Nephron (organoid): ENCODE measurements at regions not wholly inside any gene's neighbourhood (a gene's known extent, or its start where the extent isn't known, plus 50 kb on each side); places are given as distances from the start of the nearest gene placed in this dataset.

Experiments used
- H3K27ac Mint-ChIP-seq, 3 experiments: 2 replicates each; pipeline ENCODE4 v1.8.0; 2020; ENCODE audit warnings: mixed read lengths in 3 of 3, mild to moderate bottlenecking in 2 of 3, moderate library complexity in 1 of 3
- H3K27me3 Mint-ChIP-seq: 2 replicates; pipeline ENCODE4 v1.8.0; 2021; ENCODE audit warnings: low read depth, mild to moderate bottlenecking, moderate library complexity, mixed read lengths
- H3K36me3 Mint-ChIP-seq: 2 replicates; pipeline ENCODE4 v1.8.0; 2020; ENCODE audit warnings: low read depth, mixed read lengths
- H3K4me1 Mint-ChIP-seq: 2 replicates; pipeline ENCODE4 v1.8.0; 2020; ENCODE audit warnings: mixed read lengths
- H3K4me3 Mint-ChIP-seq, 3 experiments: 2 replicates each; pipeline ENCODE4 v1.8.0; 2020; ENCODE audit warnings: mild to moderate bottlenecking in 3 of 3, mixed read lengths in 3 of 3, moderate library complexity in 2 of 3
- H3K9me3 Mint-ChIP-seq: 2 replicates; pipeline ENCODE4 v1.8.0; 2020; ENCODE audit warnings: mixed read lengths
- TF ChIP-seq, protein P1 (sequence below), 3 experiments: fragments of 200-600 bp; sonication (generic); IDR thresholded peaks; one replicate each; pipeline ENCODE4 v1.5.0; 2021; ENCODE audit warnings: antibody characterized with exemption in 3 of 3; ENCODE audit not compliant: unreplicated experiment in 3 of 3

DNA sequence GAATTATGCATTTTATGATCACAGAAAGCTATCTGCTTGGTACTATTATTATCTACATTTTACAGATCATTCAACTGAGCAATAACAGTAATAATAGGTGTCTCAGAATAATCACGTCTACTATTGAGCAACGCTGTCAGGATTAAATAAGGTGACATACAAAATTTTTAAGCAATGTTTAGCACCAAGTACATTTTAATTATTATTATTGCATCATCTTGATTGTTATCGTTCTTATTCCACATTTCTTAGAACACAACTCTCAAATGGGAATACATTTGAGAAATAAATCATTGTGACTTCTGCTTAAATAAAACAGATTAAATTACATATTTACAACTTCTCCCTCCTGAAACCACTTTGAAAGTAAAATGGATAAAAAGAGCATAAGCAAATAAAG lies 1083.5 kb upstream of the ADGRL3 start:
- Mint-ChIP-seq H3K27me3 (no peaks in the 10 kb centered on the region), H3K4me1 (peaks cover 6% of the 10 kb centered on the region), H3K27ac (no peak overlapping the region), H3K4me3 (no peak overlapping the region), H3K36me3 (no peaks in the 10 kb centered on the region), H3K9me3 (no peaks in the 10 kb centered on the region)
- TF ChIP-seq, protein P1, sequence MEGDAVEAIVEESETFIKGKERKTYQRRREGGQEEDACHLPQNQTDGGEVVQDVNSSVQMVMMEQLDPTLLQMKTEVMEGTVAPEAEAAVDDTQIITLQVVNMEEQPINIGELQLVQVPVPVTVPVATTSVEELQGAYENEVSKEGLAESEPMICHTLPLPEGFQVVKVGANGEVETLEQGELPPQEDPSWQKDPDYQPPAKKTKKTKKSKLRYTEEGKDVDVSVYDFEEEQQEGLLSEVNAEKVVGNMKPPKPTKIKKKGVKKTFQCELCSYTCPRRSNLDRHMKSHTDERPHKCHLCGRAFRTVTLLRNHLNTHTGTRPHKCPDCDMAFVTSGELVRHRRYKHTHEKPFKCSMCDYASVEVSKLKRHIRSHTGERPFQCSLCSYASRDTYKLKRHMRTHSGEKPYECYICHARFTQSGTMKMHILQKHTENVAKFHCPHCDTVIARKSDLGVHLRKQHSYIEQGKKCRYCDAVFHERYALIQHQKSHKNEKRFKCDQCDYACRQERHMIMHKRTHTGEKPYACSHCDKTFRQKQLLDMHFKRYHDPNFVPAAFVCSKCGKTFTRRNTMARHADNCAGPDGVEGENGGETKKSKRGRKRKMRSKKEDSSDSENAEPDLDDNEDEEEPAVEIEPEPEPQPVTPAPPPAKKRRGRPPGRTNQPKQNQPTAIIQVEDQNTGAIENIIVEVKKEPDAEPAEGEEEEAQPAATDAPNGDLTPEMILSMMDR (IDR thresholded peaks at IDR 0.05; ENCODE audit: unreplicated experiment in 3 of 3): no peak

DNA sequence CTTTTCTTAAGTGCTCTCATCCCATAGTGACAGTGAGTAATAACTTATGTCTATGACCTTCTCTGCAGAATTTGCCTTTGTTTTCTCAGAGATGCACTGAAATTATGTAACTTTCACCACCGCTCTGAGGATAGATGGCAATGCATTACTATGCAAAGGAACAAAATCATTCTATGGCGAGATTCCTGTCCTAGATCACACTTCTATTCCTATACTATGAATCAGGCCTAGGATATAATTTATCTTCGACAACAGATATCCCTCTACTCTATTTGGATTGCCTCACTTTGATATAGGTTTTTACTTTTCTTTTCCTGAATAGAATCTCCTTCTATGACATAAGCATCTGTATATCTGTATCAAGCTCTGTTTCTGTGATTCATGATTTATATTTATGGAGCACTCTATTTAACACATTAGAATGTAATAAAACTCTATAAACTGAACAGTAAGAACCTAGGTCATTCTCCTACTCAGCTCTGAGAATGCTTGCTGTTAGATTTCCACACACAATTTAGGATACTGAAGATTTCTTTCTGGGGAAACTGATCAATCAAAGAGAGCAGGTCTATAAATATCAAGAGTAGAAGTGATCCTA lies 1082.3 kb upstream of the ADGRL3 start:
- no peaks in the 10 kb centered on the region for H3K36me3 Mint-ChIP-seq
- TF ChIP-seq, protein P1 (IDR thresholded peaks at IDR 0.05; ENCODE audit: unreplicated experiment in 3 of 3): no peak
- no peak overlapping the region for H3K27ac Mint-ChIP-seq
- H3K9me3 Mint-ChIP-seq: no peaks in the 10 kb centered on the region
- H3K4me1 Mint-ChIP-seq: peaks cover 6% of the 10 kb centered on the region
- no peaks in the 10 kb centered on the region for H3K27me3 Mint-ChIP-seq
- H3K4me3 Mint-ChIP-seq: no peak overlapping the region

DNA sequence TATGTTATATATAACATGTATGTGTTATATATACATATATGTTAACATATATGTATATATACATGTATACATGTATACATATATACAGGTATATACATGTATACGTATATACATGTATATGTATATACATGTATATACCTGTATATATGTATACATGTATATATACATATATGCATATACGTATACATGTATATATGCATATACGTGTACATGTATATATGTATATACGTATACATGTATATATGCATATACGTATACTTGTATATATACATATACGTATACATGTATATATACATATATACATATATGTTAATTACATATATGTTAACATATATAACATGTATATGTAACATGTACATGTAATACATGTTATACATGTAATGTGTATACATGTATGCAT lies 1077.3 kb upstream of the ADGRL3 start:
- no peak overlapping the region for H3K27ac Mint-ChIP-seq
- H3K9me3 Mint-ChIP-seq: no peaks in the 10 kb centered on the region
- TF ChIP-seq, protein P1 (IDR thresholded peaks at IDR 0.05; ENCODE audit: unreplicated experiment in 3 of 3): no peak
- no peaks in the 10 kb centered on the region for H3K27me3 Mint-ChIP-seq
- H3K4me1 Mint-ChIP-seq: no peaks in the 10 kb centered on the region
- no peak overlapping the region for H3K4me3 Mint-ChIP-seq
- no peaks in the 10 kb centered on the region for H3K36me3 Mint-ChIP-seq

DNA sequence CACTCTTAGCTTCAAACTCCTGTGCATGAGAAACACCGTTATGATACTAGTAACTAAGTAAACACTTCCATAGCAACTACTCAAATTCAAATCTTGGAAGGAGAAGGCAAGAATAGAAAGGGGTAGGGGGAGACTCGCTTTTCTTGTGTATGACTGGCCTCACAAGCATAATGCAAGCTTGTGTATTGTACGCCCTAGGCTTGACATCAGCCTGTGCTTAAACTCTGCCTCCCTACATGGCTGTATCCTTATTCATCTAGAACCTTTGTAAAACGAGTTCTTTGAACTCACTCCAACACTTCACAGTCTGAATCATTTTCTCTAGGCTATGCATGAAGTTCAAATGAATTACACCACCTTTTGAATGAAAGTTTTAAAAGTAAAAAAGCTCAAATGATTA lies 1071.2 kb upstream of the ADGRL3 start:
- Mint-ChIP-seq H3K4me1 (no peaks in the 10 kb centered on the region), H3K27me3 (no peaks in the 10 kb centered on the region), H3K27ac (no peak overlapping the region), H3K36me3 (no peaks in the 10 kb centered on the region), H3K4me3 (no peak overlapping the region), H3K9me3 (no peaks in the 10 kb centered on the region)
- TF ChIP-seq, protein P1 (IDR thresholded peaks at IDR 0.05; ENCODE audit: unreplicated experiment in 3 of 3): no peak

DNA sequence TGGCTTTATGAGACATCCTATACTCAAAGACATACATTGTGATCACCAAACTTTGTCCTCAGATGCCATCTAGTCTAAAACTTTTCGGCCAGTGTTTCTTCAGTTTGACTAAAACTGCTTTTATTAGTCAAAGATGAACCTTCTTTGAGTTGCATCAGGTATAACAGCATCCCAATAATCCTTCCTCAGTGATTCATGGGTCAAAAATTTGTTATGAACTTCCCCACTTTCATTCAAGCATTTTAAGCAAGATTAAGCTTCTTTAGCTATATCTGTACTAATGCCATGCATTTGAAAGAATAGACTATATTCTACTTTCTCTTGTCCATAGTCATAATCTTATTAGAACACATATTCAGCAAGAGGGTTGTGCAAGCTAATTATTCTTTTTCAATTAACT lies 1070.4 kb upstream of the ADGRL3 start:
- Mint-ChIP-seq H3K27me3 (no peaks in the 10 kb centered on the region), H3K9me3 (no peaks in the 10 kb centered on the region), H3K4me1 (no peaks in the 10 kb centered on the region), H3K36me3 (no peaks in the 10 kb centered on the region), H3K4me3 (no peak overlapping the region), H3K27ac (no peak overlapping the region)
- TF ChIP-seq, protein P1 (IDR thresholded peaks at IDR 0.05; ENCODE audit: unreplicated experiment in 3 of 3): no peak

DNA sequence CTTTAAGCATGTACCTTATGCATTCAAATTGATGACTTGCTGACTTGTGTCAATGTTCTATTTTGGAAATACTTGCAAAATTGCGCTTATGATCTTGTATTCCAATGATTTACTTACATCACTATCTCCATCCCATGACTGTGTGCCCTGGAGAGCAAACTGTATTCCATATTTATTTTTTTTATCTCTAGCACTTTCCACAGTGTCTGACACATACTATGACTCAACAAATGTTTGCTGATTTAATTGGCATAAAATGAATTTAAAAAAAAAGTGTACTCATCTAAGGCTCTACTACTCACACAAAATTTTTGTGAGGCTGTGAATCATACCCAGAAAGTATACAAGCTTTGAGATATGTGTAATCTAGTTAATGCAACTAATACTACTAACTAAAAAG lies 1066.8 kb upstream of the ADGRL3 start:
- no peaks in the 10 kb centered on the region for H3K27me3 Mint-ChIP-seq
- TF ChIP-seq, protein P1 (IDR thresholded peaks at IDR 0.05; ENCODE audit: unreplicated experiment in 3 of 3): no peak
- no peaks in the 10 kb centered on the region for H3K36me3 Mint-ChIP-seq
- H3K9me3 Mint-ChIP-seq: no peaks in the 10 kb centered on the region
- H3K4me3 Mint-ChIP-seq: no peak overlapping the region
- H3K27ac Mint-ChIP-seq: no peak overlapping the region
- no peaks in the 10 kb centered on the region for H3K4me1 Mint-ChIP-seq
